HepG2 (cell line): ENCODE measurements at regions not wholly inside any gene's neighbourhood (a gene's known extent, or its start where the extent isn't known, plus 50 kb on each side); places are given as distances from the start of the nearest gene placed in this dataset.

Experiments used
- ATAC-seq: fragments of 200-7000 bp; cut with Tn5 transposase; 3 replicates; pipeline ENCODE4 v1.9.1; 2020; ENCODE audit warnings: mild to moderate bottlenecking, moderate library complexity
- BruUV-seq: library from RNA; stranded (reverse); fragments of 400-500 nt; replicated peaks from 2 replicates; lab custom pipeline; 2021; lab: Mats Ljungman, UMichigan
- CTCF ChIA-PET: fragments of 300-600 bp; formaldehyde crosslinking; extraction: SDS; loops from one replicate; lab custom pipeline; 2021; ENCODE audit warnings: low total read pairs, inconsistent platforms, low intra/inter-chr PET ratio; lab: Yijun Ruan, JAX
- POLR2A ChIA-PET: fragments of 350-600 bp; sonication (Branson Sonifier 250); formaldehyde crosslinking; loops from one replicate; lab custom pipeline; 2020; ENCODE audit warnings: antibody characterized with exemption, inconsistent platforms; lab: Yijun Ruan, JAX
- DNase-seq: peaks from one replicate; pipeline ENCODE4 v3.0.0-alpha.2; 2015; ENCODE audit warnings: low spot score
- FAIRE-seq: peaks from 3 replicates; lab custom pipeline; 2011; peaks lifted over from hg19 to GRCh38; lab: Jason Lieb, UNC
- H2AFZ ChIP-seq: one replicate; pipeline ENCODE4 v1.6.1; 2011; ENCODE audit warnings: low read length, inconsistent platforms
- H3K27ac ChIP-seq: fragments of 300-600 bp; 3 replicates; pipeline ENCODE4 v1.8.0; 2011; ENCODE audit warnings: mixed run types, mild to moderate bottlenecking, mixed read lengths, low read length, inconsistent platforms; ENCODE audit not compliant: insufficient read depth; ENCODE audit errors: extremely low read length
- H3K27me3 ChIP-seq, 2 experiments: fragments of 200-600 bp in 1 of 2; 2 replicates in 1 of 2; 3 replicates in 1 of 2; pipeline versions ENCODE4 v1.6.0 to v1.8.0; 2011; ENCODE audit warnings: low read length in 2 of 2, mild to moderate bottlenecking in 2 of 2, moderate library complexity in 2 of 2, inconsistent platforms in 1 of 2; ENCODE audit not compliant: insufficient read depth in 2 of 2, control insufficient read depth in 1 of 2
- H3K36me3 ChIP-seq, 2 experiments: fragments of 200-600 bp in 1 of 2; replicated peaks in 1 of 2; 2 replicates in 1 of 2; 3 replicates in 1 of 2; pipeline versions ENCODE4 v1.5.1 to v1.8.0; 2011; ENCODE audit warnings: low read length in 2 of 2, inconsistent platforms in 1 of 2; ENCODE audit not compliant: insufficient read depth in 2 of 2, control insufficient read depth in 1 of 2
- H3K4me1 ChIP-seq: 2 replicates; pipeline ENCODE4 v1.5.1; 2012; ENCODE audit warnings: low read length, inconsistent platforms; ENCODE audit not compliant: insufficient read depth
- H3K4me2 ChIP-seq: 2 replicates; pipeline ENCODE4 v1.6.0; 2011; ENCODE audit warnings: low read depth, low read length, inconsistent platforms
- H3K4me3 ChIP-seq, 3 experiments: fragments of 200-600 bp in 1 of 3; sonication (generic), shearing (Covaris generic) in 1 of 3; replicated peaks in 1 of 3; 2 replicates each; pipeline ENCODE4 v1.5.1; 2011 to 2016; ENCODE audit warnings: low read length in 3 of 3, inconsistent platforms in 2 of 3, low read depth in 2 of 3, mild to moderate bottlenecking in 2 of 3, control low read depth in 1 of 3, mixed read lengths in 1 of 3; ENCODE audit not compliant: insufficient read depth in 1 of 3
- H3K79me2 ChIP-seq: one replicate; pipeline ENCODE4 v1.6.1; 2011; ENCODE audit warnings: low read length, inconsistent platforms; ENCODE audit not compliant: insufficient read depth
- H3K9ac ChIP-seq: 2 replicates; pipeline ENCODE4 v1.6.0; 2011; ENCODE audit warnings: mild to moderate bottlenecking, low read depth, low read length, inconsistent platforms; ENCODE audit not compliant: insufficient read depth
- H3K9me3 ChIP-seq: 2 replicates; pipeline ENCODE4 v1.5.1; 2012; ENCODE audit warnings: mild to moderate bottlenecking, low read length
- H4K20me1 ChIP-seq: 2 replicates; pipeline ENCODE4 v1.6.0; 2011; ENCODE audit warnings: inconsistent platforms, mild to moderate bottlenecking, low read length, moderate library complexity; ENCODE audit not compliant: insufficient read depth
- BRCA1 ChIP-seq: sonication (generic); formaldehyde crosslinking; IDR thresholded peaks from 2 replicates; pipeline ENCODE4 v1.4.0; 2020; ENCODE audit warnings: missing genetic modification reagents
- CREBL2 ChIP-seq: sonication (generic); formaldehyde crosslinking; IDR thresholded peaks from 2 replicates; pipeline ENCODE4 v1.8.1; 2023; ENCODE audit warnings: missing genetic modification reagents, mild to moderate bottlenecking, borderline replicate concordance
- KAT7 ChIP-seq: IDR thresholded peaks from 2 replicates; pipeline ENCODE4 v1.6.1; 2018; ENCODE audit warnings: borderline replicate concordance, missing compliant biosample characterization
- KMT2A ChIP-seq: sonication (generic); formaldehyde crosslinking; IDR thresholded peaks from 2 replicates; pipeline ENCODE4 v1.4.0; 2020; ENCODE audit warnings: missing genetic modification reagents
- MLX ChIP-seq: IDR thresholded peaks from 2 replicates; pipeline ENCODE4 v1.6.1; 2016
- SMAD9 ChIP-seq: sonication (generic); formaldehyde crosslinking; IDR thresholded peaks from 2 replicates; pipeline ENCODE4 v1.5.1; 2020; ENCODE audit warnings: mild to moderate bottlenecking, missing genetic modification reagents
- STAT5B ChIP-seq: sonication (generic); formaldehyde crosslinking; IDR thresholded peaks from 2 replicates; pipeline ENCODE4 v1.4.0; 2020; ENCODE audit warnings: missing genetic modification reagents
- SUZ12 ChIP-seq: fragments of 150-350 bp; IDR thresholded peaks from 2 replicates; pipeline ENCODE4 v1.6.1; 2014; ENCODE audit warnings: low read depth, low read length
- TBX3 ChIP-seq: fragments of 450-650 bp; IDR thresholded peaks from 2 replicates; pipeline ENCODE4 v1.6.1; 2017; ENCODE audit warnings: antibody characterized with exemption, mild to moderate bottlenecking, inconsistent platforms, borderline replicate concordance
- TERF1 ChIP-seq: sonication (generic); formaldehyde crosslinking; IDR thresholded peaks from 2 replicates; pipeline ENCODE4 v1.8.0; 2022; ENCODE audit warnings: mild to moderate bottlenecking, missing genetic modification reagents, moderate library complexity
- ZIK1 ChIP-seq: sonication (generic); formaldehyde crosslinking; IDR thresholded peaks from 2 replicates; pipeline ENCODE4 v1.5.0; 2020; ENCODE audit warnings: mild to moderate bottlenecking, low read depth, missing genetic modification reagents, borderline replicate concordance
- ZNF142 ChIP-seq: sonication (generic); formaldehyde crosslinking; IDR thresholded peaks from 2 replicates; pipeline ENCODE4 v1.4.0; 2020; ENCODE audit warnings: missing genetic modification reagents
- ZNF17 ChIP-seq: sonication (generic); formaldehyde crosslinking; IDR thresholded peaks from 2 replicates; pipeline ENCODE4 v1.5.0; 2020; ENCODE audit warnings: mild to moderate bottlenecking, missing genetic modification reagents
- ZNF350 ChIP-seq: sonication (generic); formaldehyde crosslinking; IDR thresholded peaks from 2 replicates; pipeline ENCODE4 v1.4.0; 2020; ENCODE audit warnings: mild to moderate bottlenecking, low read depth, missing genetic modification reagents, borderline replicate concordance
- ZNF441 ChIP-seq: sonication (generic); formaldehyde crosslinking; IDR thresholded peaks from 2 replicates; pipeline ENCODE4 v1.7.0; 2021; ENCODE audit warnings: missing genetic modification reagents, borderline replicate concordance
- ZNF678 ChIP-seq: sonication (generic); formaldehyde crosslinking; IDR thresholded peaks from 2 replicates; pipeline ENCODE4 v1.4.0; 2020; ENCODE audit warnings: mild to moderate bottlenecking, missing genetic modification reagents
- ZSCAN20 ChIP-seq: sonication (generic); formaldehyde crosslinking; IDR thresholded peaks from 2 replicates; pipeline ENCODE4 v1.4.0; 2020; ENCODE audit warnings: missing genetic modification reagents, mild to moderate bottlenecking, borderline replicate concordance
- ZSCAN21 ChIP-seq: sonication (generic); formaldehyde crosslinking; IDR thresholded peaks from 2 replicates; pipeline ENCODE4 v1.8.0; 2022; ENCODE audit warnings: mild to moderate bottlenecking, missing genetic modification reagents, moderate library complexity, borderline replicate concordance
- ZZZ3 ChIP-seq: sonication (generic); formaldehyde crosslinking; IDR thresholded peaks from 2 replicates; pipeline ENCODE4 v1.4.0; 2020; ENCODE audit warnings: missing genetic modification reagents, mild to moderate bottlenecking, borderline replicate concordance
- WGBS: methylation state at CpG from one replicate; pipeline ENCODE4 v1.1.6; 2017; ENCODE audit warnings: low lambda C conversion rate; 5-methylcytosine and 5-hydroxymethylcytosine counted together
- in situ Hi-C: cut with HindIII; loops from 2 replicates; pipeline ENCODE4 v1.10.0; 2017; ENCODE audit warnings: low pct_unique_long_range_greater_than_20kb; ENCODE audit not compliant: extremely low pct_ligation_motif_present
- intact Hi-C: fragments of 100-400 bp; cut with micrococcal nuclease; formaldehyde crosslinking; loops from one replicate; pipeline ENCODE4 v1.10.0; 2022; ENCODE audit not compliant: unreplicated experiment

- Histone ChIP-seq H3K9me3 (no peaks in the 10 kb centered on the region), H3K4me3 (no peak overlapping the region), H2AFZ (no peak overlapping the region), H3K4me1 (peaks cover 79% of the 10 kb centered on the region), H3K36me3 (no peaks in the 10 kb centered on the region), H3K27ac (no peak overlapping the region), H3K4me2 (no peak overlapping the region), H4K20me1 (no peaks in the 10 kb centered on the region), H3K79me2 (no peaks in the 10 kb centered on the region), H3K9ac (no peak overlapping the region), H3K27me3 (no peaks in the 10 kb centered on the region)
- ATAC-seq (no peak), FAIRE-seq (no peak), DNase-seq (no peak)
- intact Hi-C loops (no loop called here), in situ Hi-C loops (no loop called here)
- ChIA-PET CTCF (no interaction called here), POLR2A (no interaction called here)
- no TSS peak for BruUV-seq
- WGBS = 88% methylated on average over 6 of the region's 6 CpGs
- TF ChIP-seq SMAD9 (CRISPR knock-in tag) = no peak
- TF ChIP-seq ZSCAN21 (CRISPR knock-in tag) = no peak
- no peak for TF ChIP-seq ZNF441 (CRISPR knock-in tag)
- no peak for TF ChIP-seq ZZZ3 (CRISPR knock-in tag)
- TF ChIP-seq MLX = no peak
- no peak for TF ChIP-seq KMT2A (CRISPR knock-in tag)
- TF ChIP-seq CREBL2 = no peak
- no peak for TF ChIP-seq ZNF142 (CRISPR knock-in tag)
- no peak for TF ChIP-seq STAT5B (CRISPR knock-in tag)
- no peak for TF ChIP-seq ZNF17 (CRISPR knock-in tag)
- no peak for TF ChIP-seq TERF1
- TF ChIP-seq ZNF350 (CRISPR knock-in tag) = no peak
- no peak for TF ChIP-seq KAT7 (CRISPR knock-in tag)
- TF ChIP-seq TBX3 = no peak
- no peak for TF ChIP-seq ZSCAN20 (CRISPR knock-in tag)
- no peak for TF ChIP-seq SUZ12
- TF ChIP-seq ZIK1 (CRISPR knock-in tag) = no peak
- TF ChIP-seq BRCA1 (CRISPR knock-in tag) = no peak
- TF ChIP-seq ZNF678 (CRISPR knock-in tag) = no peak
These were observed 163.5 kb upstream of the EEA1 start for GRCh38 chr12:93092649-93092945.
